ENCODE measurements at regions not wholly inside any gene's neighbourhood (a gene's known extent, or its start where the extent isn't known, plus 50 kb on each side); places are given as distances from the start of the nearest gene placed in this dataset.

- TF ChIP-seq TAF1 (conservative IDR thresholded peaks at IDR 0.05) (no peak), FOXA2 (IDR thresholded peaks at IDR 0.05) (no peak), NR2F2 (IDR thresholded peaks at IDR 0.05) (no peak), HNF4A (conservative IDR thresholded peaks at IDR 0.05) (no peak), SP1 (IDR thresholded peaks at IDR 0.05) (no peak), RXRA (IDR thresholded peaks at IDR 0.05) (no peak)
These were observed 153.8 kb upstream of the PLXNA4 start (continued) for GRCh38 chr7:132730105-132730504.

DNA sequence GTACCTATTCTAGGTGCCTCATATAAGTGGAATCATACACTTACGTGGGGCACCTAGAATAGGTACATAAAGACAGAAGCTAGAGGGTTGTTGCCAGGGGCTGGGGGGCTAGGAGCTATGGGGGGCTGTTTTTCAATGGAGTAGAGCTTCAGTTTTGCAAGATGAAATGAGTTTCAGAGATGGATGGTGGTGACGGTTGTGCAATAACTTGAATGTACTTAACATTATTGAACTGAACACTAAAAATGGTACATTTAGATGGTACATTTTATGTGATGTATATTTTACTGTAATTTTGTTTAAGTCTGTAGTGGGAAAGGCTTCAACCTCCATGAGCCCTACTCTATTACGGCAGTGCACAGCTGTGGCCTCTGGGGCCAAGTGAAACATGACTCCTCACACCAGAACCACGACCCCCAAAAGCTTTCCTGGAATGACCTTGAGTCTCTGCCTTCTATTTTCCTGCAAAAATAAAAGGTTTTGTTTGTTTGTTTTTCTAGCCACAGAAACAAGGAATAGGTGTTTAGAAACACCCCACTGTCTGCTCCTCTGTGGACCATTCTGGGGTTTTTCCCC, 147.3 kb upstream of the PLXNA4 start:
- no peak for DNase-seq (ENCODE audit: low spot score)
- 78% methylated on average over 4 of the region's 4 CpGs for WGBS
- H3K4me1 ChIP-seq (ENCODE audit: control insufficient read depth in 4 of 4, insufficient read depth in 4 of 4, low read length in 3 of 4): no peaks in the 10 kb centered on the region
- peaks cover 0 to 4% (median 0%) of the 10 kb centered on the region in 4 donors for H3K27me3 ChIP-seq (ENCODE audit: control insufficient read depth in 4 of 4, insufficient read depth in 4 of 4, low read length in 3 of 4)
- H3K4me3 ChIP-seq (ENCODE audit: low read depth in 1 of 3, low read length in 3 of 3): no peak overlapping the region
- H3K9ac ChIP-seq (ENCODE audit: low read depth in 1 of 2, low read length in 2 of 2): no peak overlapping the region
- no peaks in the 10 kb centered on the region for H3K36me3 ChIP-seq (ENCODE audit: control insufficient read depth in 4 of 4, insufficient read depth in 3 of 4, low read depth in 1 of 4, low read length in 3 of 4)
- peaks cover 0 to 3% (median under 1%) of the 10 kb centered on the region in 4 donors for H3K9me3 ChIP-seq (ENCODE audit: control insufficient read depth in 4 of 4, low read length in 3 of 4)
- no peak overlapping the region for H3K27ac ChIP-seq (ENCODE audit: low read depth in 1 of 2, low read length in 2 of 2)
- TF ChIP-seq SP1 (IDR thresholded peaks at IDR 0.05) (no peak), RXRA (IDR thresholded peaks at IDR 0.05) (no peak), HNF4G (IDR thresholded peaks at IDR 0.05) (no peak), JUND (IDR thresholded peaks at IDR 0.05) (no peak), CTCF (IDR thresholded peaks at IDR 0.05; ENCODE audit: low read depth, low read length, missing input control) (no peak), GABPA (IDR thresholded peaks at IDR 0.05 in 1 of 2, conservative IDR thresholded peaks at IDR 0.05 in 1 of 2) (no peak)

DNA sequence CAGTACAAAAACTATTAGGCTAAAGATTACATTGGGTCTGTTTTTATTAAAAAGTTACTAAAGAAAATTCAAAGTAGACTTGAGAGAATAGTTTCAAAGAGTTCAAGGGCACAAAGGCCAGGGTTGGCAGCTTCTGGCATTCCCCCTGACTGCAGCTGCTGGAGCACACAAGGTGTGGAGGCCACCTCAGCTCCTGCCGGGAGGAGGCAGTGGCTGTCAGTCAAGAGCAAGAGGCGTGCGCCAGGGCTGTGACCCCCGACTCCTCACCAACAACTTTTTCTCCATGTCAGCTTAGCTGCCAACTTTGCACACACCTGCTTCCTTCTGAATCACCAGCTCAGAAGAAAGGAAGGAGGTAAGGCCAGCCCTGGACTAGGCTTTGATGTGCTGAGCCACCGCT, 144.6 kb upstream of the PLXNA4 start:
- WGBS: 88% methylated on average over 5 of the region's 5 CpGs
- no peak overlapping the region for H3K4me3 ChIP-seq (ENCODE audit: low read depth in 1 of 3, low read length in 3 of 3)
- H3K9ac ChIP-seq (ENCODE audit: low read depth in 1 of 2, low read length in 2 of 2): no peak overlapping the region
- no peaks in the 10 kb centered on the region for H3K4me1 ChIP-seq (ENCODE audit: control insufficient read depth in 4 of 4, insufficient read depth in 4 of 4, low read length in 3 of 4)
- no peak overlapping the region for H3K27ac ChIP-seq (ENCODE audit: low read depth in 1 of 2, low read length in 2 of 2)
- peaks cover 0 to 4% (median 0%) of the 10 kb centered on the region in 4 donors for H3K27me3 ChIP-seq (ENCODE audit: control insufficient read depth in 4 of 4, insufficient read depth in 4 of 4, low read length in 3 of 4)
- TF ChIP-seq JUND (IDR thresholded peaks at IDR 0.05) (no peak), FOXA1 (IDR thresholded peaks at IDR 0.05) (no peak)
- peaks cover 0 to 7% (median under 1%) of the 10 kb centered on the region in 4 donors for H3K9me3 ChIP-seq (ENCODE audit: control insufficient read depth in 4 of 4, low read length in 3 of 4)
- no peaks in the 10 kb centered on the region for H3K36me3 ChIP-seq (ENCODE audit: control insufficient read depth in 4 of 4, insufficient read depth in 3 of 4, low read depth in 1 of 4, low read length in 3 of 4)
- DNase-seq (ENCODE audit: low spot score): no peak

DNA sequence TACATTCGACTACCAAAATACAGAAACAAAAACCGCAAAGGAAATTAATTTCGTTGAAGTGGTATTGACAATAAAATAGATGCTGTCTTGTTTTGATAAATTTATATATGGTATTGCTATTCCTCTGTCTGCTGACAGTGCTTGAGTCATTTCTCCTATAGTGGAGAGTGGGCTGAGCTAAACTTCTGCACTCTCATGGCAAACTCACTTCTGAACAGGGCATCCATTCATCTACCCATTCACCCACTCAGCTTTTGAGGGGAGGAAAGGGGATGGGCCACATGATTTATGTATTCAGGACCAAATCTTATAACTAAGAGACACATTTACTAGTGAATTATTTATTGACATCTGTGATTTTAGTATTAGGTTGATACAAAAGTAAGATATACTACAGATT, 137.6 kb upstream of the PLXNA4 start:
- Histone ChIP-seq H3K4me3 (ENCODE audit: low read depth in 1 of 3, low read length in 3 of 3) (no peak overlapping the region), H3K27me3 (ENCODE audit: control insufficient read depth in 4 of 4, insufficient read depth in 4 of 4, low read length in 3 of 4) (peaks cover 0 to 3% (median 0%) of the 10 kb centered on the region in 4 donors), H3K27ac (ENCODE audit: low read depth in 1 of 2, low read length in 2 of 2) (no peak overlapping the region), H3K9ac (ENCODE audit: low read depth in 1 of 2, low read length in 2 of 2) (no peak overlapping the region), H3K4me1 (ENCODE audit: control insufficient read depth in 4 of 4, insufficient read depth in 4 of 4, low read length in 3 of 4) (no peaks in the 10 kb centered on the region), H3K36me3 (ENCODE audit: control insufficient read depth in 4 of 4, insufficient read depth in 3 of 4, low read depth in 1 of 4, low read length in 3 of 4) (no peaks in the 10 kb centered on the region), H3K9me3 (ENCODE audit: control insufficient read depth in 4 of 4, low read length in 3 of 4) (peaks cover 0 to 5% (median under 1%) of the 10 kb centered on the region in 4 donors)
- no peak for DNase-seq (ENCODE audit: low spot score)
- TF ChIP-seq EGR1 (IDR thresholded peaks at IDR 0.05; ENCODE audit: low read depth in 2 of 2) (no peak), HNF4G (IDR thresholded peaks at IDR 0.05) (no peak), RXRA (IDR thresholded peaks at IDR 0.05) (no peak)
- TF ChIP-seq, protein P1, sequence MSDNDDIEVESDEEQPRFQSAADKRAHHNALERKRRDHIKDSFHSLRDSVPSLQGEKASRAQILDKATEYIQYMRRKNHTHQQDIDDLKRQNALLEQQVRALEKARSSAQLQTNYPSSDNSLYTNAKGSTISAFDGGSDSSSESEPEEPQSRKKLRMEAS (IDR thresholded peaks at IDR 0.05): no peak
- 88% methylated on average over 3 of the region's 3 CpGs for WGBS
